ENCODE measurements at regions not wholly inside any gene's neighbourhood (a gene's known extent, or its start where the extent isn't known, plus 50 kb on each side); places are given as distances from the start of the nearest gene placed in this dataset.
A peak's percentile ranks its signal among the peaks of the same experiment; 100 is the strongest.
"Not testable (repeated sequence)": the region's sequence is repeated elsewhere in the genome, so short reads cannot be mapped to it uniquely, and the experiment has no call there.

DNA sequence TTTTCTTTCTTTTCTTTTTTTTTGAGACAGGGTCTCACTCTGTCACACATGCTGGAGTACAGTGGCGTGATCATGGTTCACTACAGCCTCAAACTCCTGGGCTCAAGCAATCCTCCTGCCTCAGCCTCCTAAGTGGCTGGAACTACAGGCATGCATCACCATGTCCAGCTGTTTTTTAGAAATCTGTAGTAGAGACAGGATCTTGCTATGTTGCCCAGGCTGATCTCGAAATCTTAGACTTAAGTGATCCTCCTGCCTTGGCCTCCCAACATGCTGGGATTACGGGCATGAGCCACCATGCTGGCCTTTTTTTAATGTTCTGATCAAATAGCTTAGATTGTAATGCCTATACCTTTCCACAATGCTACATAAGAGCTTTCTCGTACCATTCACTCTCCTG, 107.0 kb upstream of the KCTD7 start:
- TF ChIP-seq, protein P1, sequence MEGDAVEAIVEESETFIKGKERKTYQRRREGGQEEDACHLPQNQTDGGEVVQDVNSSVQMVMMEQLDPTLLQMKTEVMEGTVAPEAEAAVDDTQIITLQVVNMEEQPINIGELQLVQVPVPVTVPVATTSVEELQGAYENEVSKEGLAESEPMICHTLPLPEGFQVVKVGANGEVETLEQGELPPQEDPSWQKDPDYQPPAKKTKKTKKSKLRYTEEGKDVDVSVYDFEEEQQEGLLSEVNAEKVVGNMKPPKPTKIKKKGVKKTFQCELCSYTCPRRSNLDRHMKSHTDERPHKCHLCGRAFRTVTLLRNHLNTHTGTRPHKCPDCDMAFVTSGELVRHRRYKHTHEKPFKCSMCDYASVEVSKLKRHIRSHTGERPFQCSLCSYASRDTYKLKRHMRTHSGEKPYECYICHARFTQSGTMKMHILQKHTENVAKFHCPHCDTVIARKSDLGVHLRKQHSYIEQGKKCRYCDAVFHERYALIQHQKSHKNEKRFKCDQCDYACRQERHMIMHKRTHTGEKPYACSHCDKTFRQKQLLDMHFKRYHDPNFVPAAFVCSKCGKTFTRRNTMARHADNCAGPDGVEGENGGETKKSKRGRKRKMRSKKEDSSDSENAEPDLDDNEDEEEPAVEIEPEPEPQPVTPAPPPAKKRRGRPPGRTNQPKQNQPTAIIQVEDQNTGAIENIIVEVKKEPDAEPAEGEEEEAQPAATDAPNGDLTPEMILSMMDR (IDR thresholded peaks at IDR 0.05), result no peak
- no peak for ATAC-seq (ENCODE audit: low read depth)
- Mint-ChIP-seq H3K27ac (peak overlapping the region; percentile 25), H3K36me3 (ENCODE audit: low read depth) (no peaks in the 10 kb centered on the region), H3K4me3 (no peak overlapping the region), H3K4me1 (no peaks in the 10 kb centered on the region), H3K27me3 (no peaks in the 10 kb centered on the region), H3K9me3 (no peaks in the 10 kb centered on the region)
- DNase-seq, result no peak
- CTCF ChIA-PET, result no interaction called here
- intact Hi-C loops (cut with micrococcal nuclease), result no loop called here
- POLR2A ChIA-PET, result interaction anchor here (0.6 to 0.8 kb wide), 3 partner anchors 11 to 730 kb away, joined by 3 to 7 read pairs (median 6); no protein-coding TSS in a partner anchor

- Mint-ChIP-seq H3K4me1 (no peaks in the 10 kb centered on the region), H3K27ac (no peak overlapping the region), H3K27me3 (no peaks in the 10 kb centered on the region), H3K9me3 (no peaks in the 10 kb centered on the region), H3K36me3 (ENCODE audit: low read depth) (no peaks in the 10 kb centered on the region), H3K4me3 (no peak overlapping the region)
- intact Hi-C loops (cut with micrococcal nuclease), result no loop called here
- ChIA-PET CTCF (no interaction called here), POLR2A (no interaction called here)
- no peak for DNase-seq
- ATAC-seq (ENCODE audit: low read depth), result peak; percentile 60
- TF ChIP-seq, protein P1 (IDR thresholded peaks at IDR 0.05), result no peak
Observed at GRCh38 chr7:66522518-66522917, 106.2 kb upstream of the KCTD7 start.

DNA sequence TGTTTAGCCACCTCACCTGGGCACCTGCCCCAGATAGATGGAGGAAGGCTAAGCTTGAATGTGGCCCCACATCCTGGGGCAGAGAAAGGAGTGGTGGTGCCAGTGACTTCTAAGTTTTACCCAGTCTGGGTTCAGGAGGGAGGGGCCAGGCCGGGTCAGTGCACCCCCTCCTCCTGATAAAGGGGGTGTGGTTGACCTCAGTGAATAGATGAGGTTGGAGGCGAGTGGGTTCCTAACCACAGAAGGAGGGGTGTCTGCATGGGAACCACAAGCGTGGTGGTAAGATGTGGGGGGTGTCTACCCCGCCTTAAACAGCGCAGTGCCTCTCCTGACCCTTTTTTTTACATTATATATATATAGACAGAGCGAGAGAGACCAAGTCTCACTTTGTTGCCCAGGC, 105.3 kb upstream of the KCTD7 start:
- no peak for ATAC-seq (ENCODE audit: low read depth)
- H3K4me1 Mint-ChIP-seq, result no peaks in the 10 kb centered on the region
- CTCF ChIA-PET, result no interaction called here
- H3K27ac Mint-ChIP-seq, result no peak overlapping the region
- POLR2A ChIA-PET, result no interaction called here
- H3K36me3 Mint-ChIP-seq (ENCODE audit: low read depth), result no peaks in the 10 kb centered on the region
- no peak overlapping the region for H3K4me3 Mint-ChIP-seq
- H3K9me3 Mint-ChIP-seq, result no peaks in the 10 kb centered on the region
- no peaks in the 10 kb centered on the region for H3K27me3 Mint-ChIP-seq
- intact Hi-C loops (cut with micrococcal nuclease), result no loop called here
- TF ChIP-seq, protein P1 (IDR thresholded peaks at IDR 0.05), result no peak
- no peak for DNase-seq

DNA sequence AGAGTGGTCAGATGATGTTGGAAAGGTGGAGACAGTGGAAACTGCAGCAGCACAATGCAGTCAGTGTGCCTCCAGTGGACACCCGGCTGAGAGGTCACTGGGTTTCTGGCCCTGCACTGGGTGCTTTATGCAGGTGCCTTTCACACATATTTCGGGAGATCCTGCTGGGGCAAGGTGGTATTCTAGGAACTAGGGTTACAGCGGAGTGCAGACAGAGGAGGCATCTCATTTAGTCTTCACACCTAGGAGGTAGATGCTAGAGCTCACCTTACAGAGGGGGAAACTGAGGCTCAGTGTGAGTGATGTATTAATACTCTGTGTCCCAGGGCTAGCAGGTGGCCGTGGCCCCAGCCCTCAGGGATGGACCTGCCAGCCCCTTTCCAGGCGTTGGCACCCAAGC, 103.9 kb upstream of the KCTD7 start:
- H3K36me3 Mint-ChIP-seq (ENCODE audit: low read depth), result no peaks in the 10 kb centered on the region
- intact Hi-C loops (cut with micrococcal nuclease), result no loop called here
- ATAC-seq (ENCODE audit: low read depth) (no peak), DNase-seq (no peak)
- H3K4me3 Mint-ChIP-seq, result no peak overlapping the region
- ChIA-PET POLR2A (no interaction called here), CTCF (no interaction called here)
- TF ChIP-seq, protein P1 (IDR thresholded peaks at IDR 0.05), result no peak
- H3K9me3 Mint-ChIP-seq, result no peaks in the 10 kb centered on the region
- no peaks in the 10 kb centered on the region for H3K4me1 Mint-ChIP-seq
- no peaks in the 10 kb centered on the region for H3K27me3 Mint-ChIP-seq
- H3K27ac Mint-ChIP-seq, result no peak overlapping the region

DNA sequence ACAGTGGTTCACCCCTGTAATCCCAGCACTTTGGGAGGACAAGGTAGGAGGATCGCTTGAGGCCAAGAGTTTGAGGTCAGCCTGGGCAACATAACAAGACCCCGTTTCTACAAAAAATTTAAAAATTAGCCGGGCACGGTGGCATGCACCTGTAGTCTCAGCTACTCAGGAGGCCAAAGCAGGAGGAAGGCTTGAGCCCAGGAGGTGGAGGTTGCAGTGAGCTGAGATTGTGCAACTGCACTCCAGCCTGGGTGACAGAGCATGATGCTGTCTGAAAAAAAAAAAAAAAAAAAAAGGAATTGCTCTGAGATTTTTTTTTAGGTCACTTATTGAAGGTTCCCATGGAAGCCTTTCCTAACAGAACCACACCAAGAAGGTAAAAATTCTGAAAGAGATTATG, 101.9 kb upstream of the KCTD7 start:
- H3K4me1 Mint-ChIP-seq; H3K27me3 Mint-ChIP-seq; ATAC-seq (ENCODE audit: low read depth); intact Hi-C loops (cut with micrococcal nuclease); H3K4me3 Mint-ChIP-seq; H3K36me3 Mint-ChIP-seq (ENCODE audit: low read depth); H3K27ac Mint-ChIP-seq; H3K9me3 Mint-ChIP-seq; DNase-seq; CTCF ChIA-PET; POLR2A ChIA-PET: not testable (repeated sequence)

DNA sequence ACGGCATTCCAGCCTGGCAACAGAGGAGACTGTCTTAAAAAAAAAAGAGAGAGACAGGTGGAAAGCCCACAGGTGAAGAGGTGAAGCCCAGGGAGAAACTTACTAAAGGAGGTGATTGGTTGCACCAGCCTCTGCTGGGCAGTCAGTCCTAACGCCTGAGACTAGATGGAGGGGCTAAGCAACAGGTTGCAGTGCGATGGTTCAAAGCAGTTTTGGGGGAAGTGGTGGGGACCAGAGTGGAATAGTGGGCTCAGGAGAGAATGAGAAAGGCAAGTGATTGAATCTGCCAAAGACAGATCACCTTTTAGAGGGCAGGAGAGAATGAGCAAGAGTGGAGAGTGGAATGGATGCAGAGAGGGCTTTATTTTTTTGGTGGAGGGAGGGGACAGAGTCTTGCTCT, 100.0 kb upstream of the KCTD7 start:
- CTCF ChIA-PET, result no interaction called here
- Mint-ChIP-seq H3K27me3 (no peaks in the 10 kb centered on the region), H3K4me3 (no peak overlapping the region), H3K4me1 (no peaks in the 10 kb centered on the region), H3K9me3 (no peaks in the 10 kb centered on the region), H3K36me3 (ENCODE audit: low read depth) (peaks cover 11% of the 10 kb centered on the region), H3K27ac (no peak overlapping the region)
- TF ChIP-seq, protein P1 (IDR thresholded peaks at IDR 0.05), result no peak
- DNase-seq (no peak), ATAC-seq (ENCODE audit: low read depth) (no peak)
- intact Hi-C loops (cut with micrococcal nuclease), result no loop called here
- POLR2A ChIA-PET, result no interaction called here

Measured in activated B cell treated with CpG ODN at 0.5 μM for 24 hours (primary cell).